ENCODE measurements at regions not wholly inside any gene's neighbourhood (a gene's known extent, or its start where the extent isn't known, plus 50 kb on each side); places are given as distances from the start of the nearest gene placed in this dataset.

DNA sequence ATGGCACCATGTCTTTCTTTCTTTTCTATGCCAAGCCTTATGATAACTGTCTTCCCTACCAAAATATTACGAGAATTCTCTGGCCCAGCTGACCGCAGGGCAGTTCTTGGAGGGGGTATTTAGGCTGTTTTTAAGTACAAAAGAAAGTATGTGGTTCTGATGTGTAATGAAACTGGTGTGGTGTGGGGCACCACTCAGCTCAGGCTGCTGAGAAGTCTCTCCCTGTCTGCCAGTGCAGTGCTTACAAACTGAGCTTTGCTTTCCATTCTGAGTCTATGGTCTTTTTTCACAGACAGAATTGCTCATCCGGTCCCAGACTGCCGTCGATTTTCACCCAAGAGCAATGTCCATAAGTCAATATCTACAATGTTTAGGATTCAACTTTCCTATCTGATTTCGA, 847.6 kb downstream of the NTRK3 start:
- in situ Hi-C loops (cut with MboI; ENCODE audit: low pct_unique_long_range_greater_than_20kb, low sequenced_read_pairs, unreplicated experiment): no loop called here
- TF ChIP-seq, protein P1, sequence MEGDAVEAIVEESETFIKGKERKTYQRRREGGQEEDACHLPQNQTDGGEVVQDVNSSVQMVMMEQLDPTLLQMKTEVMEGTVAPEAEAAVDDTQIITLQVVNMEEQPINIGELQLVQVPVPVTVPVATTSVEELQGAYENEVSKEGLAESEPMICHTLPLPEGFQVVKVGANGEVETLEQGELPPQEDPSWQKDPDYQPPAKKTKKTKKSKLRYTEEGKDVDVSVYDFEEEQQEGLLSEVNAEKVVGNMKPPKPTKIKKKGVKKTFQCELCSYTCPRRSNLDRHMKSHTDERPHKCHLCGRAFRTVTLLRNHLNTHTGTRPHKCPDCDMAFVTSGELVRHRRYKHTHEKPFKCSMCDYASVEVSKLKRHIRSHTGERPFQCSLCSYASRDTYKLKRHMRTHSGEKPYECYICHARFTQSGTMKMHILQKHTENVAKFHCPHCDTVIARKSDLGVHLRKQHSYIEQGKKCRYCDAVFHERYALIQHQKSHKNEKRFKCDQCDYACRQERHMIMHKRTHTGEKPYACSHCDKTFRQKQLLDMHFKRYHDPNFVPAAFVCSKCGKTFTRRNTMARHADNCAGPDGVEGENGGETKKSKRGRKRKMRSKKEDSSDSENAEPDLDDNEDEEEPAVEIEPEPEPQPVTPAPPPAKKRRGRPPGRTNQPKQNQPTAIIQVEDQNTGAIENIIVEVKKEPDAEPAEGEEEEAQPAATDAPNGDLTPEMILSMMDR (IDR thresholded peaks at IDR 0.05; ENCODE audit: extremely low read depth, insufficient read depth, missing control alignments): no peak
- DNase-seq (ENCODE audit: low spot score): no peak

DNA sequence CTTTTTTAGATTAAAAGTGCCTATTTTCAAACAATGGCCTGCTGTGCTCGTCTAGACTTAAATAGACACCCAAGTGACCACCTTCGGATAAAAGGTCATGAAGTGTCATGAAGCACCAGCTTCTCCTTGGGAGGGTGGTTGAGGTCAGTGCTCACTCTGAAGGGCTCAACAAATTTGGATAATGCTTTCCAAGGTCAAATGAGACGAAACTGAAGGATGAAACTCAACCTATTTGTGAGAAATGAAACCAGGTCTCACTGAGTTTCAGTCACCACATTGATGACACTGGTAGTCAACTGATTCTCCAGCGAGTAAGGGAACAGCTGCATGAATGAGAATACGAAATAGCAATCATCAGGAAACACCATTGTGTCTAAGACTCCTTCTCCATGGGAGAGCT, 852.6 kb downstream of the NTRK3 start:
- in situ Hi-C loops (cut with MboI; ENCODE audit: low pct_unique_long_range_greater_than_20kb, low sequenced_read_pairs, unreplicated experiment): no loop called here
- TF ChIP-seq, protein P1 (IDR thresholded peaks at IDR 0.05; ENCODE audit: extremely low read depth, insufficient read depth, missing control alignments): no peak
- no peak for DNase-seq (ENCODE audit: low spot score)

DNA sequence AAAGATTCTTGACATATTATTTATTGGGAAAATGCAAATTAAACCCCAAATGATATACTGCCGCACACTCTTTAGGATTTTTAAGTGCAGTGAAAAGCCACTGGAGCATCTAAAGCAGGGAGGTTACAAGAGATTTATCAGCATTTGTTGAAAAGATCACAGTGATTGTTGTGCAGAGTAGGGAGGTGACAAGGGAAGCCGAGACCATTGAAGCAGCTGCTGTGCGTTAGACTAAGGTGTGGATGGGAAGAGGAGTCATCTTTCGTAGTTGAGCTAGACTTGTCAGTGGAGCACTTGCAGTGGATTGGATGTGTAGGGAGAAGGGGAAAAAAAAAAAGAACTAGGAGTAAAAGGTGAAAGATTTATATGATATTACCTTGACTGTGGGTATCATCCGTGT, 854.6 kb downstream of the NTRK3 start:
- no peak for DNase-seq (ENCODE audit: low spot score)
- TF ChIP-seq, protein P1 (IDR thresholded peaks at IDR 0.05; ENCODE audit: extremely low read depth, insufficient read depth, missing control alignments): no peak
- in situ Hi-C loops (cut with MboI; ENCODE audit: low pct_unique_long_range_greater_than_20kb, low sequenced_read_pairs, unreplicated experiment): no loop called here

DNA sequence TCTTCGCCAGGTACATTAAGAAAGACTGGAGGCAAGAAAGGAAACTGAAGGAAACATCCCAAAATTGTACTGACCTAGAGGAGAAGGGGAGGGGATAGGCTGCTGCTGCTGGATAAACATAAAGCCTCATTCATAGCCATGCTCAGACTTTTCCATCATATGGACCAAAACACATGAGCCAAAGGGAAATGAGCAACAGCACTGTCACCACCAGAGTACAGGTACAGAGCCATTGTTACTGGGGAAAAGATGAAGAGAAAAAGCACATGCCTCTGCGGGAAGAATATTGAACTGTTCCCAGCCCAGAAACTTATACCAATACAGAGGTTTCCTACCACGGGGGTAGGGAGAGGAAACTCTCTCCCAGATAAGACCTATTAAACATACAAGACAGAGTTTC, 861.9 kb downstream of the NTRK3 start:
- in situ Hi-C loops (cut with MboI; ENCODE audit: low pct_unique_long_range_greater_than_20kb, low sequenced_read_pairs, unreplicated experiment): no loop called here
- TF ChIP-seq, protein P1 (IDR thresholded peaks at IDR 0.05; ENCODE audit: extremely low read depth, insufficient read depth, missing control alignments): no peak
- DNase-seq (ENCODE audit: low spot score): no peak

- TF ChIP-seq, protein P1 (IDR thresholded peaks at IDR 0.05; ENCODE audit: extremely low read depth, insufficient read depth, missing control alignments): no peak
These were observed 868.8 kb downstream of the NTRK3 start for GRCh38 chr15:87387766-87388165.

DNA sequence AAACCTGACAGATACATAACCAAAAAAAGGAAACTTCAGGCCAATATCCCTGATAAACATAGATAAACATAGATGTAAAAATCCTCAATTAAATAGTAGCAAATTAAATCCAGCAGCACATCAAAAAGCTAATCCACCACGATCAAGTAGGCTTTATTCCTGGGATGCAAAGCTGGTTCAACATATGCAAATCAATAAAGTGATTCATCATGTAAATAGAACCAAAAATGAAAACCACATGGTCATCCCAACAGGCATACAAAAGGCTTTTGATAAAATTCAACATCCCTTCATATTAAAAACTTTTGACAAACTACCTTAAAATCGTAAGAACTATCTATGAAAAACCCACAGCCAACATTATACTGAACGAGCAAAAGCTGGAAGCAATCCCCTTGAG, 882.2 kb downstream of the NTRK3 start:
- in situ Hi-C loops (cut with MboI; ENCODE audit: low pct_unique_long_range_greater_than_20kb, low sequenced_read_pairs, unreplicated experiment): no loop called here
- DNase-seq (ENCODE audit: low spot score): no peak
- TF ChIP-seq, protein P1 (IDR thresholded peaks at IDR 0.05; ENCODE audit: extremely low read depth, insufficient read depth, missing control alignments): no peak

More at GRCh38 chr15:87387766-87388165, 868.8 kb downstream of the NTRK3 start:
- in situ Hi-C loops (cut with MboI; ENCODE audit: low pct_unique_long_range_greater_than_20kb, low sequenced_read_pairs, unreplicated experiment): no loop called here
- DNase-seq (ENCODE audit: low spot score): no peak

DNA sequence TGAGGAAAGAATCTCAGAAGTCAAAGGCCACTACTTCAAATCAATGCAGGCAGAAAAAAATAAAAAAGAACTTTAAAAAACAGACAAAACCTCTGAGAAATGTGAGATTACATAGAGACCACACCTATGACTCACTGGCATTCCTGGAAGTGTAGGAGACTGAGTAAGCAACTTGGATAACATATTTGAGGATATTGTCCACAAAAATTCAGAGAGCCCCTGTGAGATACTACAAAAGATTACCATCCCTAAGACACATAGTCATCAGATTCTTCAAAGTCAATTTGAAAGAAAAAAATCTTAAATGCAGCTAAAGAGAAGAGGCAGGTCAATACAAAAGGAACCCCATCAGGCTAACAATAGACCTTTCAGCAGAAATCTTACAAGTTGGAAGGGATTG, 887.3 kb downstream of the NTRK3 start:
- DNase-seq (ENCODE audit: low spot score): no peak
- TF ChIP-seq, protein P1 (IDR thresholded peaks at IDR 0.05; ENCODE audit: extremely low read depth, insufficient read depth, missing control alignments): no peak
- in situ Hi-C loops (cut with MboI; ENCODE audit: low pct_unique_long_range_greater_than_20kb, low sequenced_read_pairs, unreplicated experiment): no loop called here
